ENCODE measurements at regions not wholly inside any gene's neighbourhood (a gene's known extent, or its start where the extent isn't known, plus 50 kb on each side); places are given as distances from the start of the nearest gene placed in this dataset.
"Not testable (repeated sequence)": the region's sequence is repeated elsewhere in the genome, so short reads cannot be mapped to it uniquely, and the experiment has no call there.

GRCh38 chr21:5044812-5045211, 5476.6 kb upstream of the TPTE start:
- WGBS, 4 donors: no CpG with 5 or more reads among the region's 7 CpGs
- H3K9me3 ChIP-seq (replicated peaks in 1 of 3); H3K4me1 ChIP-seq (replicated peaks in 1 of 2); DNase-seq; H3K36me3 ChIP-seq (replicated peaks in 1 of 2); H3K4me3 ChIP-seq; intact Hi-C loops (cut with DNase I); H3K27me3 ChIP-seq; H3K27ac ChIP-seq: not testable (repeated sequence)

GRCh38 chr21:5051303-5052018, 5469.9 kb upstream of the TPTE start:
- intact Hi-C loops (cut with DNase I); H3K4me1 ChIP-seq (replicated peaks in 1 of 2); H3K4me3 ChIP-seq; DNase-seq; H3K27ac ChIP-seq; H3K36me3 ChIP-seq (replicated peaks in 1 of 2); H3K27me3 ChIP-seq; H3K9me3 ChIP-seq (replicated peaks in 1 of 3): not testable (repeated sequence)
- 75 to 88% (median 87%) methylated on average over 2 to 5 of the region's 5 CpGs; no CpG with 5 or more reads in 1 of the 4 donors for whole genome bisulfite sequencing, 4 donors

GRCh38 chr21:5055027-5055754, 5466.2 kb upstream of the TPTE start:
- DNase-seq: peak in 2 of 7 donors; percentile 16 to 61
- H3K27me3 ChIP-seq; H3K4me1 ChIP-seq (replicated peaks in 1 of 2); intact Hi-C loops (cut with DNase I); H3K9me3 ChIP-seq (replicated peaks in 1 of 3); H3K27ac ChIP-seq; H3K4me3 ChIP-seq; H3K36me3 ChIP-seq (replicated peaks in 1 of 2): not testable (repeated sequence)
- WGBS, 4 donors: no CpG with 5 or more reads among the region's 13 CpGs

GRCh38 chr21:5055996-5056962, 5465.1 kb upstream of the TPTE start:
- intact Hi-C loops (cut with DNase I): not testable (repeated sequence)
- no CpG with 5 or more reads among the region's 33 CpGs for WGBS, 4 donors

GRCh38 chr21:5057077-5057476, 5464.3 kb upstream of the TPTE start:
- H3K9me3 ChIP-seq (replicated peaks in 1 of 3); DNase-seq; H3K27ac ChIP-seq; H3K36me3 ChIP-seq (replicated peaks in 1 of 2); H3K27me3 ChIP-seq; H3K4me1 ChIP-seq (replicated peaks in 1 of 2); intact Hi-C loops (cut with DNase I); H3K4me3 ChIP-seq: not testable (repeated sequence)
- no CpG with 5 or more reads among the region's 24 CpGs for WGBS, 4 donors

More at GRCh38 chr21:5055996-5056962, 5465.1 kb upstream of the TPTE start:
- H3K9me3 ChIP-seq (replicated peaks in 1 of 3); DNase-seq; H3K4me3 ChIP-seq; H3K27me3 ChIP-seq; H3K4me1 ChIP-seq (replicated peaks in 1 of 2); H3K27ac ChIP-seq; H3K36me3 ChIP-seq (replicated peaks in 1 of 2): not testable (repeated sequence)

- intact Hi-C loops (cut with DNase I); H3K4me1 ChIP-seq (replicated peaks in 1 of 2); H3K27ac ChIP-seq; H3K4me3 ChIP-seq; DNase-seq; H3K27me3 ChIP-seq; H3K9me3 ChIP-seq (replicated peaks in 1 of 3); H3K36me3 ChIP-seq (replicated peaks in 1 of 2): not testable (repeated sequence)
- no CpG with 5 or more reads among the region's 30 CpGs for WGBS, 4 donors
Observed at GRCh38 chr21:5060364-5061083, 5460.9 kb upstream of the TPTE start.

GRCh38 chr21:5064581-5065142, 5456.7 kb upstream of the TPTE start:
- H3K27ac ChIP-seq; H3K36me3 ChIP-seq (replicated peaks in 1 of 2); H3K9me3 ChIP-seq (replicated peaks in 1 of 3); H3K27me3 ChIP-seq; intact Hi-C loops (cut with DNase I); H3K4me1 ChIP-seq (replicated peaks in 1 of 2); H3K4me3 ChIP-seq: not testable (repeated sequence)
- DNase-seq: peak in 5 of 7 donors; percentile 34 to 76 (median 49)
- 46% methylated on average over 6 of the region's 25 CpGs; no CpG with 5 or more reads in 3 of the 4 donors for WGBS, 4 donors

GRCh38 chr21:5065240-5066211, 5455.9 kb upstream of the TPTE start:
- H3K27me3 ChIP-seq; H3K9me3 ChIP-seq (replicated peaks in 1 of 3); intact Hi-C loops (cut with DNase I); H3K36me3 ChIP-seq (replicated peaks in 1 of 2); H3K4me3 ChIP-seq; H3K4me1 ChIP-seq (replicated peaks in 1 of 2): not testable (repeated sequence)
- peak in 5 of 7 donors; percentile 12 to 82 (median 39) for DNase-seq
- peak overlapping the region in 1 of 5 donors; percentile 10 for H3K27ac ChIP-seq
- 73% methylated on average over 23 of the region's 26 CpGs; no CpG with 5 or more reads in 3 of the 4 donors for WGBS, 4 donors

- H3K4me1 ChIP-seq (replicated peaks in 1 of 2); intact Hi-C loops (cut with DNase I); H3K9me3 ChIP-seq (replicated peaks in 1 of 3); DNase-seq; H3K36me3 ChIP-seq (replicated peaks in 1 of 2); H3K27me3 ChIP-seq; H3K4me3 ChIP-seq; H3K27ac ChIP-seq: not testable (repeated sequence)
- WGBS, 4 donors: 71 to 93% (median 71%) methylated on average over 2 to 4 of the region's 12 CpGs; no CpG with 5 or more reads in 1 of the 4 donors
Observed at GRCh38 chr21:5066682-5067251, 5454.6 kb upstream of the TPTE start.
